GM13976 (cell line): ENCODE measurements at regions not wholly inside any gene's neighbourhood (a gene's known extent, or its start where the extent isn't known, plus 50 kb on each side); places are given as distances from the start of the nearest gene placed in this dataset.
"Not testable (repeated sequence)": the region's sequence is repeated elsewhere in the genome, so short reads cannot be mapped to it uniquely, and the experiment has no call there.

Experiments
- DNase-seq: peaks from one replicate; pipeline ENCODE4 v3.0.0; 2012; ENCODE audit warnings: low spot score
- in situ Hi-C: fragments of 300-500 bp; cut with MboI; formaldehyde crosslinking; loops from one replicate; pipeline ENCODE4 v1.12.0; 2022; ENCODE audit warnings: low sequenced_read_pairs, mixed read lengths, inconsistent platforms; ENCODE audit not compliant: unreplicated experiment
- TF ChIP-seq, protein P1 (sequence below): IDR thresholded peaks from 2 replicates; pipeline ENCODE4 v1.5.1; 2012; ENCODE audit warnings: borderline replicate concordance, mild to moderate bottlenecking; ENCODE audit not compliant: insufficient read depth; ENCODE audit errors: extremely low read depth, missing control alignments, control extremely low read depth

DNA sequence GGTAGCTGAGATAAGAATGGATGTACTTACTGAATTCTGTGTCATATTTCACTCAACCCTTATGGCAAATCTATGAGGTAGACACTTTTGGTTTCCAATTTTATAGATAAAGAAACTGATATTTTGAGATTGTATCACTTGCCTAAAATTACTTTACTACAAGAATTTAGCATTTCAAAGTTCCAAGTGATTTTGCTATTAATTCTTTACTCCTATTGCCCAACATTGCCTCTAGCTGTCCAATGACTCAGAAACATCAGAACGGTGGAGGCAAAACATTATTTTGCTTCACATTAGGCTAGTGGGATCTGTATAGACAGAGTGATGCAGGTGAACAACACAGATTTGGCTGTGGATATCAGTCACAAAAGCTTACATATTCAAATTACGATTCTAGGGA is 747.2 kb upstream of the NEGR1 start:
- in situ Hi-C loops = no loop called here
- TF ChIP-seq, protein P1, sequence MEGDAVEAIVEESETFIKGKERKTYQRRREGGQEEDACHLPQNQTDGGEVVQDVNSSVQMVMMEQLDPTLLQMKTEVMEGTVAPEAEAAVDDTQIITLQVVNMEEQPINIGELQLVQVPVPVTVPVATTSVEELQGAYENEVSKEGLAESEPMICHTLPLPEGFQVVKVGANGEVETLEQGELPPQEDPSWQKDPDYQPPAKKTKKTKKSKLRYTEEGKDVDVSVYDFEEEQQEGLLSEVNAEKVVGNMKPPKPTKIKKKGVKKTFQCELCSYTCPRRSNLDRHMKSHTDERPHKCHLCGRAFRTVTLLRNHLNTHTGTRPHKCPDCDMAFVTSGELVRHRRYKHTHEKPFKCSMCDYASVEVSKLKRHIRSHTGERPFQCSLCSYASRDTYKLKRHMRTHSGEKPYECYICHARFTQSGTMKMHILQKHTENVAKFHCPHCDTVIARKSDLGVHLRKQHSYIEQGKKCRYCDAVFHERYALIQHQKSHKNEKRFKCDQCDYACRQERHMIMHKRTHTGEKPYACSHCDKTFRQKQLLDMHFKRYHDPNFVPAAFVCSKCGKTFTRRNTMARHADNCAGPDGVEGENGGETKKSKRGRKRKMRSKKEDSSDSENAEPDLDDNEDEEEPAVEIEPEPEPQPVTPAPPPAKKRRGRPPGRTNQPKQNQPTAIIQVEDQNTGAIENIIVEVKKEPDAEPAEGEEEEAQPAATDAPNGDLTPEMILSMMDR = no peak
- no peak for DNase-seq

- TF ChIP-seq, protein P1 = no peak
- in situ Hi-C loops = no loop called here
- DNase-seq = no peak
These were observed 743.8 kb upstream of the NEGR1 start for GRCh38 chr1:73026114-73026513.

DNA sequence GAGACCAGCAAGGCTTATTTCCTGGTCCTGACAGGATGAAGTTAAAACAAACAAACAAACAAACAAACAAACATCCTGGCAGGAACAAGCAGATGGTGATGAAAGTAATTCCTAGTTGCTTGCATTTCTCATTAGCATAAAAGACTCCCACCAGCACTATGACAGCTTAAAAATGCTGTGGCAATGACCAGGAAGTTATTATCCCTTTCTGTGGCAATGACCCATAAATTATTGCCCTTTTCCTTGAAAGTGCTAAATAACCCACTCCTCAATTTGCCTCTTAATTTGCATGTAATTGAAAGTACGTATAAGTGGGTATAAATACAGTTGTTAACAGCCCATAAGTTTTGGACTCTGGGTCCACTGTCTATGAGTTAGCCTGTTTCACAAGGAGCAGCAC is 727.6 kb upstream of the NEGR1 start:
- TF ChIP-seq, protein P1 = no peak
- no peak for DNase-seq
- in situ Hi-C loops = no loop called here

- TF ChIP-seq, protein P1 = no peak
- in situ Hi-C loops = no loop called here
- DNase-seq = no peak
These were observed 727.0 kb upstream of the NEGR1 start for GRCh38 chr1:73009311-73009710.

- in situ Hi-C loops = no loop called here
- TF ChIP-seq, protein P1 = no peak
- DNase-seq = no peak
These were observed 715.3 kb upstream of the NEGR1 start for GRCh38 chr1:72997624-72998023.

DNA sequence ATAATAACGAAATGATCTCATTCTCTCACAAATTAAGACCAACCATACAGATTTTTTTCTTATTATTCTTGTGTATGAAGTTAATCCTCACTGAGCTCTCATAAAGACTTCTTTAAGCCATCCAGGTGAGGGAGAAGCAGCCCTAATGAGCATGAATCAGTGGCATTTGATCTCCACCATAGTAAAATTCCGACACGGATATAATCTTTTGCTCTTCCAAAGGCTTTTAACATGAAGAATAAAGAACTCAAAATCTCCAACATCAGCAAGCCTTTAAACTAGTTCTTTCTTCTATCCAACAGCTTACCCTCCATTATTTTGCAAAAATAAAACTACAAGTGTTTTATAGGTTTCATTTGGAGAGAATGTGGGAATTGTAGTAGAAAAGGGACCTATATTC is 714.7 kb upstream of the NEGR1 start:
- in situ Hi-C loops = no loop called here
- TF ChIP-seq, protein P1 = no peak
- DNase-seq = no peak

DNA sequence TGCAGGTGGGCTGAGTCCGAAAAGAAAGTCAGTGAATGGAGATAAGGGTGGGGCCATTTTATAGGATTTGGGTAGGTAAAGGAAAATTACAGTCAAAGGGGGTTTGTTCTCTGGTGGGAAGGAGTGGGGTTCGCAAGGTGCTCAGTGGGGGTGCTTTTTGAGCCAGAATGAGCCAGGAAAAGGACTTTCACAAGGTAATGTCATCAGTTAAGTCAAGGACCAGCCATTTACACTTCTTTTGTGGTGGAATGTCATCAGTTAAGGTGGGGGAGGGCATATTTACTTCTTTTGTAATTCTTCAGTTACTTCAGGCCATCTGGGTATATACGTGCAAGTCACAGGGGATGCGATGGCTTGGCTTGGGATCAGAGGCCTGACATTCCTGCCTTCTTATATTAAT is 705.5 kb upstream of the NEGR1 start:
- DNase-seq, in situ Hi-C loops: not testable (repeated sequence)
